GM12892 (cell line): ENCODE measurements at regions not wholly inside any gene's neighbourhood (a gene's known extent, or its start where the extent isn't known, plus 50 kb on each side); places are given as distances from the start of the nearest gene placed in this dataset.

Experiments used
- DNase-seq: peaks from one replicate; pipeline ENCODE4 v3.0.0; 2011; ENCODE audit not compliant: insufficient read length
- FAIRE-seq: peaks from 2 replicates; lab custom pipeline; 2011; peaks lifted over from hg19 to GRCh38; lab: Jason Lieb, UNC
- POLR2A ChIP-seq: IDR thresholded peaks from 2 replicates; pipeline ENCODE4 v1.6.1; 2011; ENCODE audit warnings: low read depth, low read length, control low read depth
- POLR2AphosphoS5 ChIP-seq: IDR thresholded peaks from 2 replicates; pipeline ENCODE4 v1.6.1; 2011; ENCODE audit warnings: low read depth, low read length, control low read depth
- TAF1 ChIP-seq: IDR thresholded peaks from 2 replicates; pipeline ENCODE4 v1.6.1; 2011; ENCODE audit warnings: low read depth, mild to moderate bottlenecking, control low read depth, low read length, borderline replicate concordance

- no peak for FAIRE-seq
- DNase-seq, result no peak
- no peak for TF ChIP-seq POLR2AphosphoS5
- no peak for TF ChIP-seq POLR2A
- no peak for TF ChIP-seq TAF1
Observed at GRCh38 chr6:44649365-44650025, 262.0 kb downstream of the CDC5L start.

GRCh38 chr6:44650495-44650894 is 263.0 kb downstream of the CDC5L start:
- DNase-seq, result no peak
- FAIRE-seq, result no peak
- no peak for TF ChIP-seq POLR2AphosphoS5
- no peak for TF ChIP-seq POLR2A
- no peak for TF ChIP-seq TAF1

GRCh38 chr6:44650947-44651346 is 263.4 kb downstream of the CDC5L start:
- TF ChIP-seq TAF1 (no peak), POLR2AphosphoS5 (no peak), POLR2A (no peak)
- no peak for FAIRE-seq
- DNase-seq, result no peak

GRCh38 chr6:44651604-44652003 is 264.1 kb downstream of the CDC5L start:
- no peak for DNase-seq
- FAIRE-seq, result no peak
- TF ChIP-seq POLR2A, result no peak
- TF ChIP-seq POLR2AphosphoS5, result no peak
- TF ChIP-seq TAF1, result no peak

GRCh38 chr6:44652547-44652946 is 265.0 kb downstream of the CDC5L start:
- TF ChIP-seq POLR2AphosphoS5 (no peak), POLR2A (no peak), TAF1 (no peak)
- FAIRE-seq (no peak), DNase-seq (no peak)

GRCh38 chr6:44653091-44653490 is 265.6 kb downstream of the CDC5L start:
- FAIRE-seq (no peak), DNase-seq (no peak)
- TF ChIP-seq POLR2A, result no peak

- FAIRE-seq, result no peak
- TF ChIP-seq POLR2AphosphoS5, result no peak
- no peak for TF ChIP-seq TAF1
- no peak for TF ChIP-seq POLR2A
- DNase-seq, result no peak
Observed at GRCh38 chr6:44653761-44654218, 266.3 kb downstream of the CDC5L start.

GRCh38 chr6:44655412-44656342 is 268.2 kb downstream of the CDC5L start:
- DNase-seq (peak; percentile 53), FAIRE-seq (peak; percentile 54)
- TF ChIP-seq POLR2AphosphoS5 (no peak), POLR2A (no peak), TAF1 (no peak)

GRCh38 chr6:44656691-44657090 is 269.2 kb downstream of the CDC5L start:
- DNase-seq (no peak), FAIRE-seq (no peak)

GRCh38 chr6:44657206-44657819 is 269.8 kb downstream of the CDC5L start:
- no peak for FAIRE-seq
- TF ChIP-seq POLR2A, result no peak
- no peak for TF ChIP-seq TAF1
- no peak for DNase-seq

More at GRCh38 chr6:44656691-44657090, 269.2 kb downstream of the CDC5L start:
- no peak for TF ChIP-seq POLR2A
- TF ChIP-seq POLR2AphosphoS5, result no peak
- TF ChIP-seq TAF1, result no peak

GRCh38 chr6:44658571-44658970 is 271.1 kb downstream of the CDC5L start:
- DNase-seq (no peak), FAIRE-seq (no peak)
- TF ChIP-seq POLR2AphosphoS5 (no peak), POLR2A (no peak), TAF1 (no peak)
